ENCODE measurements at regions not wholly inside any gene's neighbourhood (a gene's known extent, or its start where the extent isn't known, plus 50 kb on each side); places are given as distances from the start of the nearest gene placed in this dataset.
A peak's percentile ranks its signal among the peaks of the same experiment; 100 is the strongest.

DNA sequence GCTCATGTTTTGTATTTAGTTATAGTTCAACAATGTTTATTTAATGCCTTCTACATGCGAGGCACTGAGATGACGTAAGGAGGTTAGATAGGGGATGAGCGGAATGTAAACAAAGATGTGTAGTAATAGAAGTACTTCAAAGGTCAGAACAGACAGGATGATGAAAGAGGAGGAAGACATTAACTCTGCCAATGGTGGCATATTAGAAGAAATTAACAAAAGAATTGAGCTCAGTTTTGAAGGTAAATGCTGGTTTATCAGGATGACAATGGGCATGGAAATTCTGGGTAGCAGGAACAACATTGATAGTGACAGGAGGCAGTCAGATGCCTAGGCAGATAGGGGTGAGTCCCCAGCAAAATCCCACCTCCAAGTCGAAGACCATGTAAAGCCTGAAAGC is 62.3 kb upstream of the PGRMC2 start (continued):
- TF ChIP-seq, protein P1, sequence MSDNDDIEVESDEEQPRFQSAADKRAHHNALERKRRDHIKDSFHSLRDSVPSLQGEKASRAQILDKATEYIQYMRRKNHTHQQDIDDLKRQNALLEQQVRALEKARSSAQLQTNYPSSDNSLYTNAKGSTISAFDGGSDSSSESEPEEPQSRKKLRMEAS (IDR thresholded peaks at IDR 0.05) = 0 out of 2 replicates have a peak, but pooled peaks have one; percentile 16
- TF ChIP-seq, protein P2, sequence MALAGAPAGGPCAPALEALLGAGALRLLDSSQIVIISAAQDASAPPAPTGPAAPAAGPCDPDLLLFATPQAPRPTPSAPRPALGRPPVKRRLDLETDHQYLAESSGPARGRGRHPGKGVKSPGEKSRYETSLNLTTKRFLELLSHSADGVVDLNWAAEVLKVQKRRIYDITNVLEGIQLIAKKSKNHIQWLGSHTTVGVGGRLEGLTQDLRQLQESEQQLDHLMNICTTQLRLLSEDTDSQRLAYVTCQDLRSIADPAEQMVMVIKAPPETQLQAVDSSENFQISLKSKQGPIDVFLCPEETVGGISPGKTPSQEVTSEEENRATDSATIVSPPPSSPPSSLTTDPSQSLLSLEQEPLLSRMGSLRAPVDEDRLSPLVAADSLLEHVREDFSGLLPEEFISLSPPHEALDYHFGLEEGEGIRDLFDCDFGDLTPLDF (CRISPR knock-in tag; IDR thresholded peaks at IDR 0.05) = no peak
- TF ChIP-seq ZNF510 (CRISPR knock-in tag; IDR thresholded peaks at IDR 0.05; ENCODE audit: low read depth) = no peak
- TF ChIP-seq ZNF24 (IDR thresholded peaks at IDR 0.05) = no peak
- peak; percentile 65; the same call in 1 of the 2 replicates for TF ChIP-seq FOSL2 (CRISPR knock-in tag; IDR thresholded peaks at IDR 0.05)
- peak; percentile 73; the same call in 1 of the 2 replicates for TF ChIP-seq NCOA2 (CRISPR knock-in tag; IDR thresholded peaks at IDR 0.05)
- no peak for TF ChIP-seq ZNF296 (CRISPR knock-in tag; conservative IDR thresholded peaks at IDR 0.05)
- no peak for TF ChIP-seq DMAP1 (CRISPR knock-in tag; IDR thresholded peaks at IDR 0.05)
- peak; percentile 59 for TF ChIP-seq HNF4A (CRISPR knock-in tag; IDR thresholded peaks at IDR 0.05)
- TF ChIP-seq, protein P3, sequence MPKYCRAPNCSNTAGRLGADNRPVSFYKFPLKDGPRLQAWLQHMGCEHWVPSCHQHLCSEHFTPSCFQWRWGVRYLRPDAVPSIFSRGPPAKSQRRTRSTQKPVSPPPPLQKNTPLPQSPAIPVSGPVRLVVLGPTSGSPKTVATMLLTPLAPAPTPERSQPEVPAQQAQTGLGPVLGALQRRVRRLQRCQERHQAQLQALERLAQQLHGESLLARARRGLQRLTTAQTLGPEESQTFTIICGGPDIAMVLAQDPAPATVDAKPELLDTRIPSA (CRISPR knock-in tag; IDR thresholded peaks at IDR 0.05; ENCODE audit: borderline replicate concordance) = no peak
- no peak for TF ChIP-seq NFYB (CRISPR knock-in tag; IDR thresholded peaks at IDR 0.05)
- no peak for TF ChIP-seq RORA (CRISPR knock-in tag; IDR thresholded peaks at IDR 0.05)
- TF ChIP-seq SMAD3 (CRISPR knock-in tag; IDR thresholded peaks at IDR 0.05) = peak; percentile 80
- peak; percentile 94 for TF ChIP-seq RARA (CRISPR knock-in tag; IDR thresholded peaks at IDR 0.05)
- TF ChIP-seq, protein P4, sequence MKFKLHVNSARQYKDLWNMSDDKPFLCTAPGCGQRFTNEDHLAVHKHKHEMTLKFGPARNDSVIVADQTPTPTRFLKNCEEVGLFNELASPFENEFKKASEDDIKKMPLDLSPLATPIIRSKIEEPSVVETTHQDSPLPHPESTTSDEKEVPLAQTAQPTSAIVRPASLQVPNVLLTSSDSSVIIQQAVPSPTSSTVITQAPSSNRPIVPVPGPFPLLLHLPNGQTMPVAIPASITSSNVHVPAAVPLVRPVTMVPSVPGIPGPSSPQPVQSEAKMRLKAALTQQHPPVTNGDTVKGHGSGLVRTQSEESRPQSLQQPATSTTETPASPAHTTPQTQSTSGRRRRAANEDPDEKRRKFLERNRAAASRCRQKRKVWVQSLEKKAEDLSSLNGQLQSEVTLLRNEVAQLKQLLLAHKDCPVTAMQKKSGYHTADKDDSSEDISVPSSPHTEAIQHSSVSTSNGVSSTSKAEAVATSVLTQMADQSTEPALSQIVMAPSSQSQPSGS (CRISPR knock-in tag; IDR thresholded peaks at IDR 0.05) = peak; percentile 99
- TF ChIP-seq, protein P5, sequence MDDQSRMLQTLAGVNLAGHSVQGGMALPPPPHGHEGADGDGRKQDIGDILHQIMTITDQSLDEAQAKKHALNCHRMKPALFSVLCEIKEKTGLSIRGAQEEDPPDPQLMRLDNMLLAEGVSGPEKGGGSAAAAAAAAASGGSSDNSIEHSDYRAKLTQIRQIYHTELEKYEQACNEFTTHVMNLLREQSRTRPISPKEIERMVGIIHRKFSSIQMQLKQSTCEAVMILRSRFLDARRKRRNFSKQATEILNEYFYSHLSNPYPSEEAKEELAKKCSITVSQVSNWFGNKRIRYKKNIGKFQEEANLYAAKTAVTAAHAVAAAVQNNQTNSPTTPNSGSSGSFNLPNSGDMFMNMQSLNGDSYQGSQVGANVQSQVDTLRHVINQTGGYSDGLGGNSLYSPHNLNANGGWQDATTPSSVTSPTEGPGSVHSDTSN (CRISPR knock-in tag; IDR thresholded peaks at IDR 0.05; ENCODE audit: borderline replicate concordance) = no peak
- TF ChIP-seq HMG20B (CRISPR knock-in tag; conservative IDR thresholded peaks at IDR 0.05) = peak; percentile 78; the same call in 1 of the 2 replicates
- TF ChIP-seq FOXP1 (IDR thresholded peaks at IDR 0.05) = 0 out of 2 replicates have a peak, but pooled peaks have one; percentile 17
- peak; percentile 83 for TF ChIP-seq FOXP1 (CRISPR knock-in tag; IDR thresholded peaks at IDR 0.05)
- TF ChIP-seq EZH2 (conservative IDR thresholded peaks at IDR 0.05; ENCODE audit: low read depth, low read length) = no peak
- peak; percentile 78; the same call in 1 of the 2 replicates for TF ChIP-seq TRIM24 (CRISPR knock-in tag; IDR thresholded peaks at IDR 0.05)
- TF ChIP-seq ZNF703 (CRISPR knock-in tag; IDR thresholded peaks at IDR 0.05; ENCODE audit: borderline replicate concordance) = no peak
- peak; percentile 74 for TF ChIP-seq CREM (IDR thresholded peaks at IDR 0.05)
- no peak for TF ChIP-seq CREM (CRISPR knock-in tag; IDR thresholded peaks at IDR 0.05)
- TF ChIP-seq TEAD3 (CRISPR knock-in tag; optimal IDR thresholded peaks at IDR 0.05; ENCODE audit: borderline replicate concordance) = peak; percentile 95
- TF ChIP-seq TBX3 (IDR thresholded peaks at IDR 0.05; ENCODE audit: borderline replicate concordance) = peak; percentile 77; the same call in 1 of the 2 replicates
- no peak for TF ChIP-seq ADNP (CRISPR knock-in tag; IDR thresholded peaks at IDR 0.05)
- TF ChIP-seq FOXJ3 (CRISPR knock-in tag; IDR thresholded peaks at IDR 0.05; ENCODE audit: borderline replicate concordance) = peak; percentile 76; the same call in 1 of the 2 replicates

Data from HepG2 (cell line).